Liver (tissue), 8 donors: ENCODE measurements at regions not wholly inside any gene's neighbourhood (a gene's known extent, or its start where the extent isn't known, plus 50 kb on each side); places are given as distances from the start of the nearest gene placed in this dataset.

Experiments used
- DNase-seq: peaks from one replicate; pipeline ENCODE4 v3.0.0-alpha.2; 2017; ENCODE audit warnings: low spot score
- H3K27ac ChIP-seq, 2 donors: one replicate each; pipeline ENCODE4 v1.7.0; 2013; ENCODE audit warnings: inconsistent platforms in 2 of 2, low read length in 2 of 2, control low read depth in 1 of 2, low read depth in 1 of 2, mild to moderate bottlenecking in 1 of 2
- H3K27me3 ChIP-seq, 4 donors: one replicate each; pipeline versions ENCODE4 v1.6.1 to v1.7.0; 2013; ENCODE audit warnings: low read length in 3 of 4, inconsistent platforms in 1 of 4, mild to moderate bottlenecking in 1 of 4, moderate library complexity in 1 of 4; ENCODE audit not compliant: control insufficient read depth in 4 of 4, insufficient read depth in 4 of 4
- H3K36me3 ChIP-seq, 4 donors: one replicate each; pipeline versions ENCODE4 v1.6.1 to v1.7.0; 2013; ENCODE audit warnings: low read length in 3 of 4, mild to moderate bottlenecking in 3 of 4, low read depth in 1 of 4, moderate library complexity in 1 of 4; ENCODE audit not compliant: control insufficient read depth in 4 of 4, insufficient read depth in 3 of 4
- H3K4me1 ChIP-seq, 4 donors: one replicate each; pipeline versions ENCODE4 v1.6.1 to v1.7.0; 2013; ENCODE audit warnings: low read length in 3 of 4, mild to moderate bottlenecking in 3 of 4, moderate library complexity in 1 of 4; ENCODE audit not compliant: control insufficient read depth in 4 of 4, insufficient read depth in 4 of 4
- H3K4me3 ChIP-seq, 3 donors: one replicate each; pipeline versions ENCODE4 v1.6.1 to v1.7.0; 2013; ENCODE audit warnings: low read length in 3 of 3, control low read depth in 1 of 3, low read depth in 1 of 3, mild to moderate bottlenecking in 1 of 3
- H3K9ac ChIP-seq, 2 donors: one replicate each; pipeline ENCODE4 v1.7.0; 2013; ENCODE audit warnings: low read length in 2 of 2, mild to moderate bottlenecking in 2 of 2, moderate library complexity in 2 of 2, control low read depth in 1 of 2, low read depth in 1 of 2
- H3K9me3 ChIP-seq, 4 donors: one replicate each; pipeline versions ENCODE4 v1.6.1 to v1.7.0; 2013; ENCODE audit warnings: low read length in 3 of 4; ENCODE audit not compliant: control insufficient read depth in 4 of 4
- CTCF ChIP-seq: fragments of 150-350 bp; IDR thresholded peaks from 2 replicates; pipeline ENCODE4 v1.5.1; 2017; ENCODE audit warnings: improper control_type of control experiment, low read depth, low read length; ENCODE audit not compliant: missing input control
- EGR1 ChIP-seq, 2 donors: IDR thresholded peaks; 2 replicates each; pipeline ENCODE4 v1.6.1; 2016 to 2018; ENCODE audit warnings: antibody characterized with exemption in 2 of 2, low read depth in 2 of 2
- FOXA1 ChIP-seq: IDR thresholded peaks from 2 replicates; pipeline ENCODE4 v1.6.1; 2016; ENCODE audit warnings: antibody characterized with exemption
- FOXA2 ChIP-seq: IDR thresholded peaks from 2 replicates; pipeline ENCODE4 v1.6.1; 2016; ENCODE audit warnings: antibody characterized with exemption
- GABPA ChIP-seq, 2 donors: IDR thresholded peaks in 1 of 2; conservative IDR thresholded peaks in 1 of 2; 2 replicates each; pipeline ENCODE4 v1.6.1; 2016; ENCODE audit warnings: antibody characterized with exemption in 2 of 2, mild to moderate bottlenecking in 1 of 2, moderate library complexity in 1 of 2
- HNF4A ChIP-seq, 2 donors: conservative IDR thresholded peaks; 2 replicates each; pipeline ENCODE4 v1.6.1; 2016; ENCODE audit warnings: antibody characterized with exemption in 2 of 2, mild to moderate bottlenecking in 2 of 2
- HNF4G ChIP-seq: IDR thresholded peaks from 2 replicates; pipeline ENCODE4 v1.6.1; 2016; ENCODE audit warnings: antibody characterized with exemption
- JUND ChIP-seq, 2 donors: IDR thresholded peaks; 2 replicates each; pipeline ENCODE4 v1.6.1; 2016; ENCODE audit warnings: antibody characterized with exemption in 2 of 2
- MAX ChIP-seq: IDR thresholded peaks from 2 replicates; pipeline ENCODE4 v1.6.1; 2016; ENCODE audit warnings: antibody characterized with exemption
- NR2F2 ChIP-seq: IDR thresholded peaks from 2 replicates; pipeline ENCODE4 v1.6.1; 2016; ENCODE audit warnings: antibody characterized with exemption
- REST ChIP-seq: IDR thresholded peaks from 2 replicates; pipeline ENCODE4 v1.6.1; 2016; ENCODE audit warnings: antibody characterized with exemption, mild to moderate bottlenecking
- RXRA ChIP-seq, 2 donors: IDR thresholded peaks; 2 replicates each; pipeline ENCODE4 v1.6.1; 2017 to 2018; ENCODE audit warnings: antibody characterized with exemption in 2 of 2, mild to moderate bottlenecking in 1 of 2
- SP1 ChIP-seq: IDR thresholded peaks from 2 replicates; pipeline ENCODE4 v1.6.1; 2018; ENCODE audit warnings: antibody characterized with exemption, mild to moderate bottlenecking
- TAF1 ChIP-seq: conservative IDR thresholded peaks from 2 replicates; pipeline ENCODE4 v1.6.1; 2016; ENCODE audit warnings: antibody characterized with exemption, mild to moderate bottlenecking
- YY1 ChIP-seq: IDR thresholded peaks from 2 replicates; pipeline ENCODE4 v1.6.1; 2016; ENCODE audit warnings: antibody characterized with exemption, mild to moderate bottlenecking
- ZBTB33 ChIP-seq: IDR thresholded peaks from 2 replicates; pipeline ENCODE4 v1.6.1; 2016; ENCODE audit warnings: antibody characterized with exemption
- WGBS: extraction: QIAGEN DNeasy Blood & Tissue Kit; methylation state at CpG from one replicate; pipeline ENCODE4 v1.1.7; 2013; 5-methylcytosine and 5-hydroxymethylcytosine counted together
- TF ChIP-seq, protein P1 (sequence below): IDR thresholded peaks from 2 replicates; pipeline ENCODE4 v1.6.1; 2016; ENCODE audit warnings: antibody characterized with exemption
- donor health status: healthy.
- donor health status: healthy.
- donor health status: healthy.
- donor health status: healthy.
- donor health status: healthy.

DNA sequence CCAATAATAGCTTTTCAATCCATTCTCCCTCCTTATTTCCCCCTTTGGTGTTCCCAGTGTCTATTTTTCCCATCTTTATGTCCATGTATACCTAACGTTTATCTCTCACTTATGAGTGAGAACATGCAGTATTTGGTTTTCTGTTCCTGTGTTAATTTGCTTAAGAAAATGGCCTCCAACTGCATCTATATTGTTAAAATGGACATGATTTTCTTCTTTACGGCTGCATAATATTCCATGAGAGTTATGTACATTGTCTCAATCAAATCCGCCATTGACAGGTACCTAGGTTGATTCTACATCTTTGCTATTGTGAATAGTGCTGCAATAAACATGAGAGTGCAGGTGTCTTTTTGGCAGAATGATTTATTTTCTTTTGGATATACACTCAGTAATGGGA is 126.7 kb downstream of the CTH start:
- H3K27ac ChIP-seq: no peak overlapping the region
- no peaks in the 10 kb centered on the region for H3K36me3 ChIP-seq
- no peak overlapping the region for H3K9ac ChIP-seq
- H3K27me3 ChIP-seq: peaks cover 0 to 3% (median 0%) of the 10 kb centered on the region in 4 donors
- no peak for TF ChIP-seq ZBTB33
- TF ChIP-seq FOXA1: no peak
- TF ChIP-seq SP1: no peak
- no peak for TF ChIP-seq FOXA2
- TF ChIP-seq HNF4A (conservative IDR thresholded peaks at IDR 0.05): no peak
- no peak for TF ChIP-seq NR2F2
- no peak for TF ChIP-seq GABPA (IDR thresholded peaks at IDR 0.05 in 1 of 2, conservative IDR thresholded peaks at IDR 0.05 in 1 of 2)
- H3K4me1 ChIP-seq: no peaks in the 10 kb centered on the region
- WGBS: 73% methylated on average over 3 of the region's 3 CpGs
- H3K9me3 ChIP-seq: no peaks in the 10 kb centered on the region
- no peak for DNase-seq
- no peak overlapping the region for H3K4me3 ChIP-seq

DNA sequence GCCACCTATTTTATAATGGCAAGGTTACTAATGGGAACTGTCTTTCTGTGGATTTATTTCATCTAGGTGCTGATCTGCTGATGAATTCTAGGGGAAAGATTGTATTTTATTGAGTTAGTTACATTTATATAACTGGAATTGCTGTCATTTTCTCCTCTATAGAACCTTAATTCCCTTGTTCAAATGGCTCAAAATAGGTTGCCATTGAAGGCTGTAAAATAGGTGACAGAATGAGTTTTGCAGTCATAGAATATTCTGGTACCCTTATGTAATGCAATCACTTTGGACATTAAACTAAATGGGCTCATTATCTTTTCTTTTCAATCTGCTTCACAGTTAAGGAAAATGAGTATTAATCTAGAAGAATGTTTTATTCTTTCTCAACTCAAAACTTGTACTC is 131.0 kb downstream of the CTH start:
- no peak for TF ChIP-seq MAX
- TF ChIP-seq FOXA2: no peak
- no peak for TF ChIP-seq RXRA (IDR thresholded peaks at IDR 0.05)
- no peak for TF ChIP-seq NR2F2
- TF ChIP-seq TAF1: no peak
- no peak for TF ChIP-seq ZBTB33
- no peak for TF ChIP-seq REST
- TF ChIP-seq, protein P1, sequence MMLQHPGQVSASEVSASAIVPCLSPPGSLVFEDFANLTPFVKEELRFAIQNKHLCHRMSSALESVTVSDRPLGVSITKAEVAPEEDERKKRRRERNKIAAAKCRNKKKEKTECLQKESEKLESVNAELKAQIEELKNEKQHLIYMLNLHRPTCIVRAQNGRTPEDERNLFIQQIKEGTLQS: no peak
- TF ChIP-seq GABPA (IDR thresholded peaks at IDR 0.05 in 1 of 2, conservative IDR thresholded peaks at IDR 0.05 in 1 of 2): no peak
- TF ChIP-seq HNF4G: no peak
- TF ChIP-seq YY1: no peak
- TF ChIP-seq JUND (IDR thresholded peaks at IDR 0.05): no peak
- no peak for TF ChIP-seq SP1
- TF ChIP-seq EGR1 (IDR thresholded peaks at IDR 0.05; ENCODE audit: low read depth in 2 of 2): no peak
- no peak for TF ChIP-seq CTCF
- no peaks in the 10 kb centered on the region for H3K9me3 ChIP-seq
- H3K4me1 ChIP-seq: no peaks in the 10 kb centered on the region
- H3K4me3 ChIP-seq: no peak overlapping the region
- H3K27me3 ChIP-seq: no peaks in the 10 kb centered on the region
- H3K36me3 ChIP-seq: no peaks in the 10 kb centered on the region
- H3K9ac ChIP-seq: no peak overlapping the region
- DNase-seq: no peak
- no peak overlapping the region for H3K27ac ChIP-seq
